Keratinocyte (primary cell): ENCODE measurements at regions not wholly inside any gene's neighbourhood (a gene's known extent, or its start where the extent isn't known, plus 50 kb on each side); places are given as distances from the start of the nearest gene placed in this dataset.
"Not testable (repeated sequence)": the region's sequence is repeated elsewhere in the genome, so short reads cannot be mapped to it uniquely, and the experiment has no call there.

Experiments
- DNase-seq: peaks from one replicate; pipeline ENCODE4 v3.0.0-alpha.2; 2011; ENCODE audit warnings: low read depth, missing footprints, low spot score
- FAIRE-seq: peaks from 2 replicates; lab custom pipeline; 2011; peaks lifted over from hg19 to GRCh38; lab: Jason Lieb, UNC
- H2AFZ ChIP-seq: 2 replicates; pipeline ENCODE4 v1.6.0; 2012; ENCODE audit warnings: low read length, control low read depth, inconsistent platforms; ENCODE audit not compliant: control insufficient read depth
- H3K27ac ChIP-seq: 2 replicates; pipeline ENCODE4 v1.5.1; 2011; ENCODE audit warnings: low read length; ENCODE audit not compliant: control insufficient read depth, insufficient read depth
- H3K27me3 ChIP-seq: 3 replicates; pipeline ENCODE4 v1.6.0; 2011; ENCODE audit warnings: low read length; ENCODE audit not compliant: control insufficient read depth, insufficient read depth; ENCODE audit errors: extremely low read depth
- H3K36me3 ChIP-seq, 2 experiments: 2 replicates in 1 of 2; 3 replicates in 1 of 2; pipeline ENCODE4 v1.5.1; 2011; ENCODE audit warnings: low read length in 2 of 2, mild to moderate bottlenecking in 1 of 2; ENCODE audit not compliant: control insufficient read depth in 2 of 2, insufficient read depth in 2 of 2; ENCODE audit errors: extremely low read depth in 1 of 2
- H3K4me1 ChIP-seq: 3 replicates; pipeline ENCODE4 v1.5.1; 2011; ENCODE audit warnings: low read length; ENCODE audit not compliant: control insufficient read depth, insufficient read depth; ENCODE audit errors: extremely low read depth
- H3K4me2 ChIP-seq: 3 replicates; pipeline ENCODE4 v1.6.0; 2011; ENCODE audit warnings: low read depth, low read length; ENCODE audit not compliant: control insufficient read depth, insufficient read depth; ENCODE audit errors: extremely low read depth
- H3K4me3 ChIP-seq, 3 experiments: fragments of 200-600 bp in 1 of 3; sonication (generic) in 1 of 3; 2 replicates in 2 of 3; 3 replicates in 1 of 3; pipeline ENCODE4 v1.5.1; 2011 to 2016; ENCODE audit warnings: low read length in 3 of 3, mild to moderate bottlenecking in 3 of 3, control low read depth in 2 of 3, inconsistent platforms in 1 of 3, low read depth in 1 of 3, mixed read lengths in 1 of 3, mixed run types in 1 of 3, moderate library complexity in 1 of 3; ENCODE audit not compliant: control insufficient read depth in 2 of 3, insufficient read depth in 2 of 3; ENCODE audit errors: extremely low read depth in 1 of 3
- H3K79me2 ChIP-seq: 2 replicates; pipeline ENCODE4 v1.6.0; 2012; ENCODE audit warnings: low read length; ENCODE audit not compliant: control insufficient read depth, insufficient read depth
- H3K9ac ChIP-seq: 3 replicates; pipeline ENCODE4 v1.6.0; 2011; ENCODE audit warnings: low read length; ENCODE audit not compliant: control insufficient read depth, insufficient read depth; ENCODE audit errors: extremely low read depth
- H3K9me1 ChIP-seq: 3 replicates; pipeline ENCODE4 v1.6.0; 2011; ENCODE audit warnings: low read length; ENCODE audit not compliant: control insufficient read depth, insufficient read depth; ENCODE audit errors: extremely low read depth
- H3K9me3 ChIP-seq: 2 replicates; pipeline ENCODE4 v1.5.1; 2012; ENCODE audit warnings: low read depth, low read length; ENCODE audit not compliant: control insufficient read depth
- H4K20me1 ChIP-seq: 3 replicates; pipeline ENCODE4 v1.6.0; 2011; ENCODE audit warnings: low read length; ENCODE audit not compliant: control insufficient read depth, insufficient read depth; ENCODE audit errors: extremely low read depth
- CTCF ChIP-seq, 3 experiments: IDR thresholded peaks in 1 of 3; conservative IDR thresholded peaks in 1 of 3; optimal IDR thresholded peaks in 1 of 3; 2 replicates in 2 of 3; 3 replicates in 1 of 3; pipeline versions ENCODE3 to v1.5.1; 2011; ENCODE audit warnings: low read length in 3 of 3, mild to moderate bottlenecking in 3 of 3, moderate library complexity in 2 of 3, control low read depth in 1 of 3, inconsistent platforms in 1 of 3; ENCODE audit not compliant: insufficient read depth in 2 of 3; ENCODE audit errors: extremely low read depth in 1 of 3
- dilution Hi-C: fragments of 300-500 bp; cut with MboI; formaldehyde crosslinking; loops from one replicate; pipeline ENCODE4 v1.7.0; 2020; ENCODE audit warnings: low sequenced_read_pairs; ENCODE audit not compliant: extremely low pct_ligation_motif_present

GRCh38 chr2:88986721-88987330 lies 295.4 kb downstream of the RPIA start:
- H3K36me3 ChIP-seq, H2AFZ ChIP-seq, H3K4me1 ChIP-seq, H4K20me1 ChIP-seq, H3K9me3 ChIP-seq, FAIRE-seq, H3K9me1 ChIP-seq, H3K79me2 ChIP-seq, H3K27me3 ChIP-seq, H3K4me3 ChIP-seq, DNase-seq, dilution Hi-C loops, H3K9ac ChIP-seq, H3K4me2 ChIP-seq, H3K27ac ChIP-seq: not testable (repeated sequence)
- TF ChIP-seq CTCF (optimal IDR thresholded peaks at IDR 0.05 in 1 of 3, IDR thresholded peaks at IDR 0.05 in 1 of 3, conservative IDR thresholded peaks at IDR 0.05 in 1 of 3; ENCODE audit: extremely low read depth in 1 of 3, insufficient read depth in 2 of 3, low read length in 3 of 3) = peak in 1 of 3 experiments; percentile 20

GRCh38 chr2:88988617-88989016 lies 297.1 kb downstream of the RPIA start:
- dilution Hi-C loops, H4K20me1 ChIP-seq, H3K4me2 ChIP-seq, H3K9ac ChIP-seq, H3K27ac ChIP-seq, FAIRE-seq, H3K4me1 ChIP-seq, H2AFZ ChIP-seq, H3K36me3 ChIP-seq, H3K9me1 ChIP-seq, H3K79me2 ChIP-seq, DNase-seq, H3K9me3 ChIP-seq, H3K4me3 ChIP-seq, H3K27me3 ChIP-seq: not testable (repeated sequence)

- H3K4me3 ChIP-seq, H3K9me1 ChIP-seq, H3K79me2 ChIP-seq, H3K4me1 ChIP-seq, H2AFZ ChIP-seq, FAIRE-seq, H3K9ac ChIP-seq, DNase-seq, H3K4me2 ChIP-seq, dilution Hi-C loops, H3K36me3 ChIP-seq, H3K9me3 ChIP-seq, H3K27ac ChIP-seq, H4K20me1 ChIP-seq, H3K27me3 ChIP-seq: not testable (repeated sequence)
Observed at GRCh38 chr2:88992819-88993218, 301.3 kb downstream of the RPIA start.

GRCh38 chr2:88994856-88995255 lies 303.4 kb downstream of the RPIA start:
- H3K36me3 ChIP-seq, H3K9ac ChIP-seq, H3K79me2 ChIP-seq, H4K20me1 ChIP-seq, H3K4me3 ChIP-seq, dilution Hi-C loops, H2AFZ ChIP-seq, H3K9me1 ChIP-seq, DNase-seq, H3K4me2 ChIP-seq, FAIRE-seq, H3K27me3 ChIP-seq, H3K4me1 ChIP-seq, H3K9me3 ChIP-seq, H3K27ac ChIP-seq: not testable (repeated sequence)
